ENCODE measurements at regions not wholly inside any gene's neighbourhood (a gene's known extent, or its start where the extent isn't known, plus 50 kb on each side); places are given as distances from the start of the nearest gene placed in this dataset.
"Not testable (repeated sequence)": the region's sequence is repeated elsewhere in the genome, so short reads cannot be mapped to it uniquely, and the experiment has no call there.

- TF ChIP-seq EZH2 (IDR thresholded peaks at IDR 0.05; ENCODE audit: low read length, missing control alignments), result no peak
- TF ChIP-seq CTCF (conservative IDR thresholded peaks at IDR 0.05 in 1 of 2, IDR thresholded peaks at IDR 0.05 in 1 of 2; ENCODE audit: low read depth in 1 of 2, low read length in 2 of 2), result no peak
- Histone ChIP-seq H3K9me3 (ENCODE audit: control insufficient read depth, insufficient read depth, low read depth, low read length) (no peaks in the 10 kb centered on the region), H3K4me3 (replicated peaks in 1 of 4; ENCODE audit: control extremely low read depth in 1 of 4, insufficient read depth in 1 of 4, low read depth in 3 of 4, low read length in 4 of 4) (no peak overlapping the region), H3K36me3 (ENCODE audit: control insufficient read depth, insufficient read depth, low read length) (no peaks in the 10 kb centered on the region), H3K4me2 (ENCODE audit: extremely low read depth, insufficient read depth, low read length) (no peak overlapping the region), H3K27ac (ENCODE audit: insufficient read depth, low read length) (no peak overlapping the region), H3K27me3 (ENCODE audit: control insufficient read depth, insufficient read depth, low read length) (no peaks in the 10 kb centered on the region), H2AFZ (ENCODE audit: low read length) (no peak overlapping the region), H3K4me1 (ENCODE audit: control insufficient read depth, extremely low read depth, insufficient read depth, low read length) (no peaks in the 10 kb centered on the region), H3K9ac (ENCODE audit: insufficient read depth, low read length) (no peak overlapping the region), H4K20me1 (ENCODE audit: control insufficient read depth, extremely low read depth, insufficient read depth, low read length) (no peaks in the 10 kb centered on the region), H3K79me2 (ENCODE audit: control insufficient read depth, insufficient read depth, low read length) (no peaks in the 10 kb centered on the region)
- no peak for DNase-seq (ENCODE audit: low read depth in 2 of 2)
These were observed 273.0 kb downstream of the MED10 start for GRCh38 chr5:6105320-6105719.

DNA sequence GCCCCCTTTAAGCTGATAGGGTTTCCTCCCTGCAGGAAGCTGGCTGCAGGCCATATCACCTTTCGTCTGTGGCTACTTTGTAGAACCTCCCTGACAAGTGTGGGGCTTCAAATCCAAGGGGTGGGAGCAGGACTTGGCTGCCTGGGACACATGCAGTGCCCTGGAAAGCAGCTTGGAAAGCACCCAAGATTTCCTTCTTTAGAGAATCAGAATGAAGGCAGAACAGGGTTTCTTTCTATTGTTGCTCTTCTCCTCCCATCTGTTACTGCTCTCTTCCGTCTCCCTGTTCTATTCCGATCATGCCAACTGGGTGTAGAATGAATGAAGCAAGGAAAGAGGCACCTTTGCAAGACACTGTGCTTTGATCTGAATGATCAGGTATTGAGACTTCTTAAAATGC lies 282.2 kb downstream of the MED10 start:
- Histone ChIP-seq H3K79me2 (ENCODE audit: control insufficient read depth, insufficient read depth, low read length) (no peaks in the 10 kb centered on the region), H4K20me1 (ENCODE audit: control insufficient read depth, extremely low read depth, insufficient read depth, low read length) (no peaks in the 10 kb centered on the region), H3K4me3 (replicated peaks in 1 of 4; ENCODE audit: control extremely low read depth in 1 of 4, insufficient read depth in 1 of 4, low read depth in 3 of 4, low read length in 4 of 4) (no peak overlapping the region), H3K27me3 (ENCODE audit: control insufficient read depth, insufficient read depth, low read length) (no peaks in the 10 kb centered on the region), H3K9ac (ENCODE audit: insufficient read depth, low read length) (no peak overlapping the region), H3K4me2 (ENCODE audit: extremely low read depth, insufficient read depth, low read length) (no peak overlapping the region), H3K9me3 (ENCODE audit: control insufficient read depth, insufficient read depth, low read depth, low read length) (no peaks in the 10 kb centered on the region), H3K27ac (ENCODE audit: insufficient read depth, low read length) (no peak overlapping the region), H2AFZ (ENCODE audit: low read length) (no peak overlapping the region), H3K36me3 (ENCODE audit: control insufficient read depth, insufficient read depth, low read length) (no peaks in the 10 kb centered on the region), H3K4me1 (ENCODE audit: control insufficient read depth, extremely low read depth, insufficient read depth, low read length) (no peaks in the 10 kb centered on the region)
- no peak for DNase-seq (ENCODE audit: low read depth in 2 of 2)
- TF ChIP-seq EZH2 (IDR thresholded peaks at IDR 0.05; ENCODE audit: low read length, missing control alignments) (no peak), CTCF (conservative IDR thresholded peaks at IDR 0.05 in 1 of 2, IDR thresholded peaks at IDR 0.05 in 1 of 2; ENCODE audit: low read depth in 1 of 2, low read length in 2 of 2) (no peak)

- H3K27ac ChIP-seq (ENCODE audit: insufficient read depth, low read length); H3K9me3 ChIP-seq (ENCODE audit: control insufficient read depth, insufficient read depth, low read depth, low read length): not testable (repeated sequence)
These were observed 284.2 kb downstream of the MED10 start for GRCh38 chr5:6094180-6094579.

DNA sequence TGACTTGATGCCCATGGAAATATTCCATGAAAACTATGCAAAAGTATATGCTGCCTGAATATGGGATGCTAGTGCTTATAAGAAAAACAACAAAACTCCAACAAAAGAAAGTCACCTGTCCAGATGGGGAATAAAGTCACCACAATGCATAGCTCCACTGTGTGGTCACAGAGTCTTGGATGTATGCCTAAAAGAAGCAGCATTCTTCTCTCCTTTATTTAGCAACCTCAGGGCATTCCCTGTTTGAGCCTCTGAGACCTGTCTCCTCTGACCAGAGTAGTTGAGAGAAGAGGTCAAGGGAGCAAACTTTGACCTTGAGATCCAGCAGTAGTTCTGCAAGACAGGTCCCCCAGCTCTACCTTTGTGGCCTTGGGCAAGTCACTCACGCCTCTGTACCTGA lies 287.5 kb downstream of the MED10 start:
- Histone ChIP-seq H3K27me3 (ENCODE audit: control insufficient read depth, insufficient read depth, low read length) (no peaks in the 10 kb centered on the region), H3K27ac (ENCODE audit: insufficient read depth, low read length) (no peak overlapping the region), H3K4me2 (ENCODE audit: extremely low read depth, insufficient read depth, low read length) (no peak overlapping the region)

More at GRCh38 chr5:6094180-6094579, 284.2 kb downstream of the MED10 start:
- not testable (repeated sequence) for H3K4me1 ChIP-seq (ENCODE audit: control insufficient read depth, extremely low read depth, insufficient read depth, low read length); H3K36me3 ChIP-seq (ENCODE audit: control insufficient read depth, insufficient read depth, low read length); H3K9ac ChIP-seq (ENCODE audit: insufficient read depth, low read length); H2AFZ ChIP-seq (ENCODE audit: low read length); H3K79me2 ChIP-seq (ENCODE audit: control insufficient read depth, insufficient read depth, low read length); H3K4me2 ChIP-seq (ENCODE audit: extremely low read depth, insufficient read depth, low read length); H4K20me1 ChIP-seq (ENCODE audit: control insufficient read depth, extremely low read depth, insufficient read depth, low read length); H3K4me3 ChIP-seq (replicated peaks in 1 of 4; ENCODE audit: control extremely low read depth in 1 of 4, insufficient read depth in 1 of 4, low read depth in 3 of 4, low read length in 4 of 4); H3K27me3 ChIP-seq (ENCODE audit: control insufficient read depth, insufficient read depth, low read length); DNase-seq (ENCODE audit: low read depth in 2 of 2)

More for the DNA sequence above, 287.5 kb downstream of the MED10 start:
- Histone ChIP-seq H3K36me3 (ENCODE audit: control insufficient read depth, insufficient read depth, low read length) (no peaks in the 10 kb centered on the region), H2AFZ (ENCODE audit: low read length) (no peak overlapping the region), H4K20me1 (ENCODE audit: control insufficient read depth, extremely low read depth, insufficient read depth, low read length) (no peaks in the 10 kb centered on the region), H3K4me3 (replicated peaks in 1 of 4; ENCODE audit: control extremely low read depth in 1 of 4, insufficient read depth in 1 of 4, low read depth in 3 of 4, low read length in 4 of 4) (no peak overlapping the region), H3K4me1 (ENCODE audit: control insufficient read depth, extremely low read depth, insufficient read depth, low read length) (no peaks in the 10 kb centered on the region), H3K9ac (ENCODE audit: insufficient read depth, low read length) (no peak overlapping the region), H3K9me3 (ENCODE audit: control insufficient read depth, insufficient read depth, low read depth, low read length) (no peaks in the 10 kb centered on the region), H3K79me2 (ENCODE audit: control insufficient read depth, insufficient read depth, low read length) (no peaks in the 10 kb centered on the region)
- no peak for TF ChIP-seq CTCF (conservative IDR thresholded peaks at IDR 0.05 in 1 of 2, IDR thresholded peaks at IDR 0.05 in 1 of 2; ENCODE audit: low read depth in 1 of 2, low read length in 2 of 2)
- no peak for TF ChIP-seq EZH2 (IDR thresholded peaks at IDR 0.05; ENCODE audit: low read length, missing control alignments)
- no peak for DNase-seq (ENCODE audit: low read depth in 2 of 2)

Data from fibroblast of lung (primary cell).